ENCODE measurements at regions not wholly inside any gene's neighbourhood (a gene's known extent, or its start where the extent isn't known, plus 50 kb on each side); places are given as distances from the start of the nearest gene placed in this dataset.
A peak's percentile ranks its signal among the peaks of the same experiment; 100 is the strongest.

DNA sequence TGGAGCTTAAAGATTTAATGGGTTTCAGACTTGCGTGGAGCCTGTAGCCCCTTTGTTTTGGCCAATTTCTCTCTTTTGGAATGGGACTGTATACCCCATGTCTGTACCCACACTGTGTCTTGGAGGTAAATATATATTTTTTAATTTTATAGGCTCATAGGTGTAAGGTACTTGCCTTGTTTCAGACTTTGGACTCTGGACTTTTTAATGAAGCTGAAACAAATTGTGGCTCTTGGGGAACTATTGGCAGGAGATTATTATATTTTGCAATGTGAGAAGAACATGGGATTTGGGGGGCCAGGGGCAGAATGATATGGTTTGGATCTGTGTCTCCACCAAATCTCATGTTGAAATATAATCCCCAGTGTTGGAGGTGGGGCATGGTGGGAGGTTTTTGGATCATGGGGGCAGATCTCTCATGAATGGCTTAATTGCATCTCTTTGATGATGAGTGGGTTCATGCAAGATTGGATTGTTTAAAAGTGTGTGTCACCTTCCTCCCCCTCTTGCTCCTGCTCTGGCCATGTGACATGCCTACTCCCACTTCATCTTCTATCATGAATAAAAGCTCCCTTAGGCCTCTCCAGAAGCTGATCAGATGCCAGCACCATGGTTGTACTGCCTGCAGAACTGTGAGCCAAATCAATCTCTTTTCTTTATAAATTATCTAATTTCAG is 74.1 kb upstream of the ARHGAP20 start:
- no peak overlapping the region for H3K4me3 ChIP-seq (ENCODE audit: low read depth, low read length)
- no peak for TF ChIP-seq CTCF (IDR thresholded peaks at IDR 0.05; ENCODE audit: low read depth, low read length)
- no peak for DNase-seq (ENCODE audit: low read depth, low spot score)
- in situ Hi-C loops (cut with HindIII; ENCODE audit: low sequenced_read_pairs) = no loop called here

DNA sequence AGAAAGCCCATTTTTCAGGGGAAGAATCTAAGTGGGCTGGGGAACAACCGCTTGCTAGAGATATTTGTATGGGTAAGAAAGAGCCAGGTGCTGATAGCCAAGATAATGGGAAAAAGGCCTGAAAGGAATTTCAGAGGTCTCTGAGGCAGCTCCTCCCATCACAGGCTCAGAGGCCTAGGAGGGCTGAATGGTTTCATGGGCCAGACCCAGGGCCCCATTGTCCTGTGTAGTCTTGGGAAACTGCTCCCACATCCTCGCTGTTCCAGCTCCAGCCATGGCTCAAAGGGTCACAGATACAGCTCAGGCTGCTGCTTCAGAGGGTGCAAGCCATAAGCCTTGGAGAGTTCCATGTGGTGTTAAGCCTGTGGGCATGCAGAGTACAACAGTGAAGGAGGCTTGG is 73.2 kb upstream of the ARHGAP20 start:
- in situ Hi-C loops (cut with HindIII; ENCODE audit: low sequenced_read_pairs) = no loop called here
- no peak for TF ChIP-seq CTCF (IDR thresholded peaks at IDR 0.05; ENCODE audit: low read depth, low read length)

GRCh38 chr11:110782616-110783015 is 70.4 kb upstream of the ARHGAP20 start:
- in situ Hi-C loops (cut with HindIII; ENCODE audit: low sequenced_read_pairs) = no loop called here

More for the DNA sequence above, 73.2 kb upstream of the ARHGAP20 start:
- no peak for DNase-seq (ENCODE audit: low read depth, low spot score)
- no peak overlapping the region for H3K4me3 ChIP-seq (ENCODE audit: low read depth, low read length)

DNA sequence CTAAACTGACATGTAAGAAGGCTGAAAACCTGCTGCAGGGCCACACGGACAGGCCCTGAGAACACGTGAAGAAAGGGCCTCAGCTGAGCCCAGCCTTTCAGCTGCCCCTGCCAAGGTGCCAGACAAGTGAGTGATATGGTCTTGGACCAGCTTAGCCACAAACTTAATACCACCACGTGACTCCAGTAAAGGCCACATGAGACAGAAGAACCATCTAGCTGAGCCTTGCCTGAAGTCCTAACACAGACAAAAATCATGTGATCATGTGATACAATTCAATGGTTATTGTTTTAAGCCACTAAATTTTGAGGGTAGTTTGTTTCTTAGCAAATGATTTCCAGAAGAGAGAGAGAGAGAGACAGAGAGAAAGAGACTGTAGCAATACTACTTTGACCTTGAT is 66.9 kb upstream of the ARHGAP20 start:
- no peak for TF ChIP-seq CTCF (IDR thresholded peaks at IDR 0.05; ENCODE audit: low read depth, low read length)
- in situ Hi-C loops (cut with HindIII; ENCODE audit: low sequenced_read_pairs) = no loop called here
- no peak overlapping the region for H3K4me3 ChIP-seq (ENCODE audit: low read depth, low read length)

More at GRCh38 chr11:110782616-110783015, 70.4 kb upstream of the ARHGAP20 start:
- H3K4me3 ChIP-seq (ENCODE audit: low read depth, low read length) = no peak overlapping the region
- TF ChIP-seq CTCF (IDR thresholded peaks at IDR 0.05; ENCODE audit: low read depth, low read length) = no peak
- no peak for DNase-seq (ENCODE audit: low read depth, low spot score)

DNA sequence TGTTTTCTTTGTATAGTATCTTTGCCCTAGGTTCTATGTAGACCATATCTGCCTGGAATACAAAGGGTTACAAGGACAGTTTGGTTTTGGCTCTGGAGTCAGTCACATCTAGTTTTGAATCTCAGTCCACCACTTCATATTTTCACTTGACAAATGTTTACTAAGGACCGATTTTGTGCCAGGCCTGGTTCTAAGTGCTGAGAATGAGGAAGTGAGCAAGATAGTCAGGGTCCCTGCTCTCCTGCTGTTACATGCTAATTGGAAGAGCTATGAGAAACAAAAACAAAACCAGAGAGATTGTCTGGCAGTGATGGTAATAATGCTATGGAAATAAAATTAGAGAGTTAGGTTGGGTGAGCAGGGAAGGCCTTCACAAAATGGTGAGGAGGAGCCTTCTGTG is 66.1 kb upstream of the ARHGAP20 start:
- in situ Hi-C loops (cut with HindIII; ENCODE audit: low sequenced_read_pairs) = no loop called here
- no peak for DNase-seq (ENCODE audit: low read depth, low spot score)
- TF ChIP-seq CTCF (IDR thresholded peaks at IDR 0.05; ENCODE audit: low read depth, low read length) = no peak
- no peak overlapping the region for H3K4me3 ChIP-seq (ENCODE audit: low read depth, low read length)

More for the DNA sequence above, 66.9 kb upstream of the ARHGAP20 start:
- DNase-seq (ENCODE audit: low read depth, low spot score) = no peak

DNA sequence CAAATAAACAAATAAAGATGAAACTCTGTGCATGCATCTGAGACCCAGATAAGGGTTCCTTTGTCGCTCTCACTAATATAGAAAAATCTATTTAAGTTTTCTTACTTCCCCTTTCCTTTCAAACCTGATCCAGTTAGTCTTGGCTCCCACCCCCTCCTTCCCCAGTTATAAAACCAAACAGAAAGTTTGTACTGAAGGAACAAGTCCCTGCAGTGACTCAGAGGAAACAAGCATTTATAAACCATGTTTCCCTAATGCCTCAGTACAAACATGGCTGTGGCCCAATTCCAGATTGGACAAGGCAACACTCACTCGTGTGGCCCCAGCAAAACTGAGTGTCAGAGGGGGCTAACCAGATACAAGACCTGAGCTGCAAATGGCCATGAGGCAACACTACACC is 65.5 kb upstream of the ARHGAP20 start:
- DNase-seq (ENCODE audit: low read depth, low spot score) = peak; percentile 75
- no peak for TF ChIP-seq CTCF (IDR thresholded peaks at IDR 0.05; ENCODE audit: low read depth, low read length)
- no peak overlapping the region for H3K4me3 ChIP-seq (ENCODE audit: low read depth, low read length)
- in situ Hi-C loops (cut with HindIII; ENCODE audit: low sequenced_read_pairs) = no loop called here
